Thyroid gland (tissue), 4 donors: ENCODE measurements at regions not wholly inside any gene's neighbourhood (a gene's known extent, or its start where the extent isn't known, plus 50 kb on each side); places are given as distances from the start of the nearest gene placed in this dataset.

Experiments used
- DNase-seq, 2 donors: peaks; one replicate each; pipeline ENCODE4 v3.0.0-alpha.2; 2019
- H3K27ac ChIP-seq, 3 donors: fragments of 200-600 bp; sonication (generic); 1 replicate in 2 of 3; 2 replicates in 1 of 3; pipeline ENCODE4 v1.5.1; 2016 to 2019; ENCODE audit warnings: mild to moderate bottlenecking in 1 of 3, moderate library complexity in 1 of 3
- H3K27me3 ChIP-seq: fragments of 200-600 bp; sonication (generic); one replicate; pipeline ENCODE4 v1.5.1; 2019
- H3K36me3 ChIP-seq, 2 donors: fragments of 200-600 bp; sonication (generic); one replicate each; pipeline ENCODE4 v1.5.1; 2016 to 2019
- H3K4me1 ChIP-seq, 2 donors: fragments of 200-600 bp; sonication (generic); one replicate each; pipeline ENCODE4 v1.5.1; 2017 to 2019
- H3K4me3 ChIP-seq, 3 donors: fragments of 200-600 bp; sonication (generic); replicated peaks in 1 of 3; 1 replicate in 2 of 3; 2 replicates in 1 of 3; pipeline ENCODE4 v1.5.1; 2016; ENCODE audit warnings: mild to moderate bottlenecking in 1 of 3
- H3K9me3 ChIP-seq: fragments of 200-600 bp; sonication (generic); one replicate; pipeline ENCODE4 v1.5.1; 2017
- CTCF ChIP-seq, 6 experiments: fragments of 200-600 bp in 3 of 6; fragments of 450-650 bp in 3 of 6; sonication (generic) in 3 of 6; IDR thresholded peaks; one replicate each; pipeline ENCODE4 v1.5.1; 2016 to 2019; ENCODE audit warnings: antibody characterized with exemption in 6 of 6, mild to moderate bottlenecking in 2 of 6, inconsistent platforms in 1 of 6, moderate library complexity in 1 of 6
- POLR2A ChIP-seq, 2 donors: fragments of 450-650 bp; IDR thresholded peaks; one replicate each; pipeline ENCODE4 v1.6.1; 2017; ENCODE audit warnings: antibody characterized with exemption in 2 of 2, mild to moderate bottlenecking in 2 of 2, moderate library complexity in 1 of 2
- WGBS, 2 donors: methylation state at CpG; one replicate each; pipeline ENCODE4 v1.1.5; 2017; 5-methylcytosine and 5-hydroxymethylcytosine counted together
- intact Hi-C: fragments of 100-400 bp; cut with DNase I; formaldehyde crosslinking; loops from one replicate; pipeline ENCODE4 v1.15.1; 2023

- no peak for DNase-seq
- TF ChIP-seq CTCF (IDR thresholded peaks at IDR 0.05) (no peak), POLR2A (IDR thresholded peaks at IDR 0.05) (no peak)
- Histone ChIP-seq H3K27ac (no peak overlapping the region), H3K4me1 (no peaks in the 10 kb centered on the region), H3K4me3 (no peak overlapping the region), H3K27me3 (no peaks in the 10 kb centered on the region), H3K36me3 (no peaks in the 10 kb centered on the region), H3K9me3 (no peaks in the 10 kb centered on the region)
- 90 to 95% methylated on average over 10 of the region's 10 CpGs for WGBS, 2 donors
- intact Hi-C loops, result no loop called here
Observed at GRCh38 chr5:99955006-99955405, 580.2 kb upstream of the FAM174A start.

- Histone ChIP-seq H3K9me3 (no peaks in the 10 kb centered on the region), H3K4me1 (no peaks in the 10 kb centered on the region), H3K27me3 (no peaks in the 10 kb centered on the region), H3K27ac (no peak overlapping the region), H3K36me3 (no peaks in the 10 kb centered on the region), H3K4me3 (no peak overlapping the region)
- DNase-seq, result no peak
- TF ChIP-seq CTCF (IDR thresholded peaks at IDR 0.05) (no peak), POLR2A (IDR thresholded peaks at IDR 0.05) (no peak)
- WGBS, 2 donors, result 89 to 92% methylated on average over 9 to 12 of the region's 12 CpGs
- intact Hi-C loops, result no loop called here
Observed at GRCh38 chr5:99949969-99950524, 585.1 kb upstream of the FAM174A start.

- WGBS, 2 donors, result 89 to 93% methylated on average over 5 of the region's 5 CpGs
- no peaks in the 10 kb centered on the region for H3K27me3 ChIP-seq
- H3K4me1 ChIP-seq, result no peaks in the 10 kb centered on the region
- no peak for TF ChIP-seq POLR2A (IDR thresholded peaks at IDR 0.05)
- no peak for TF ChIP-seq CTCF (IDR thresholded peaks at IDR 0.05)
- no peak for DNase-seq
- H3K36me3 ChIP-seq, result no peaks in the 10 kb centered on the region
- intact Hi-C loops, result no loop called here
- H3K9me3 ChIP-seq, result no peaks in the 10 kb centered on the region
- H3K27ac ChIP-seq, result no peak overlapping the region
- H3K4me3 ChIP-seq, result no peak overlapping the region
Observed at GRCh38 chr5:99949361-99949760, 585.8 kb upstream of the FAM174A start.

- no peaks in the 10 kb centered on the region for H3K9me3 ChIP-seq
- no peak for DNase-seq
- H3K36me3 ChIP-seq, result no peaks in the 10 kb centered on the region
- no peaks in the 10 kb centered on the region for H3K27me3 ChIP-seq
- no peak overlapping the region for H3K27ac ChIP-seq
- TF ChIP-seq CTCF (IDR thresholded peaks at IDR 0.05) (no peak), POLR2A (IDR thresholded peaks at IDR 0.05) (no peak)
- intact Hi-C loops, result no loop called here
- H3K4me3 ChIP-seq, result no peak overlapping the region
- no peaks in the 10 kb centered on the region for H3K4me1 ChIP-seq
- 92 to 93% methylated on average over 2 of the region's 2 CpGs for WGBS, 2 donors
Observed at GRCh38 chr5:99948850-99949249, 586.3 kb upstream of the FAM174A start.

GRCh38 chr5:99945478-99946442, 589.4 kb upstream of the FAM174A start:
- Histone ChIP-seq H3K36me3 (no peaks in the 10 kb centered on the region), H3K9me3 (no peaks in the 10 kb centered on the region), H3K27me3 (no peaks in the 10 kb centered on the region), H3K4me1 (no peaks in the 10 kb centered on the region), H3K27ac (no peak overlapping the region), H3K4me3 (no peak overlapping the region)
- intact Hi-C loops, result no loop called here
- DNase-seq, result no peak
- TF ChIP-seq CTCF (IDR thresholded peaks at IDR 0.05) (no peak), POLR2A (IDR thresholded peaks at IDR 0.05) (no peak)
- WGBS, 2 donors, result 78 to 81% methylated on average over 12 of the region's 12 CpGs
